22Rv1 (cell line): ENCODE measurements at regions not wholly inside any gene's neighbourhood (a gene's known extent, or its start where the extent isn't known, plus 50 kb on each side); places are given as distances from the start of the nearest gene placed in this dataset.

Experiments
- ZFX ChIP-seq: fragments of 450-650 bp; IDR thresholded peaks from 2 replicates; pipeline ENCODE4 v1.6.1; 2017; ENCODE audit warnings: antibody characterized with exemption, borderline replicate concordance
- TF ChIP-seq, protein P1 (sequence below): fragments of 450-650 bp; IDR thresholded peaks from 2 replicates; pipeline ENCODE4 v1.5.1; 2017; ENCODE audit warnings: mild to moderate bottlenecking

GRCh38 chr9:80163889-80164288, 592.1 kb downstream of the TLE4 start:
- TF ChIP-seq, protein P1, sequence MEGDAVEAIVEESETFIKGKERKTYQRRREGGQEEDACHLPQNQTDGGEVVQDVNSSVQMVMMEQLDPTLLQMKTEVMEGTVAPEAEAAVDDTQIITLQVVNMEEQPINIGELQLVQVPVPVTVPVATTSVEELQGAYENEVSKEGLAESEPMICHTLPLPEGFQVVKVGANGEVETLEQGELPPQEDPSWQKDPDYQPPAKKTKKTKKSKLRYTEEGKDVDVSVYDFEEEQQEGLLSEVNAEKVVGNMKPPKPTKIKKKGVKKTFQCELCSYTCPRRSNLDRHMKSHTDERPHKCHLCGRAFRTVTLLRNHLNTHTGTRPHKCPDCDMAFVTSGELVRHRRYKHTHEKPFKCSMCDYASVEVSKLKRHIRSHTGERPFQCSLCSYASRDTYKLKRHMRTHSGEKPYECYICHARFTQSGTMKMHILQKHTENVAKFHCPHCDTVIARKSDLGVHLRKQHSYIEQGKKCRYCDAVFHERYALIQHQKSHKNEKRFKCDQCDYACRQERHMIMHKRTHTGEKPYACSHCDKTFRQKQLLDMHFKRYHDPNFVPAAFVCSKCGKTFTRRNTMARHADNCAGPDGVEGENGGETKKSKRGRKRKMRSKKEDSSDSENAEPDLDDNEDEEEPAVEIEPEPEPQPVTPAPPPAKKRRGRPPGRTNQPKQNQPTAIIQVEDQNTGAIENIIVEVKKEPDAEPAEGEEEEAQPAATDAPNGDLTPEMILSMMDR = no peak
- no peak for TF ChIP-seq ZFX
